Keratinocyte (primary cell): ENCODE measurements at regions not wholly inside any gene's neighbourhood (a gene's known extent, or its start where the extent isn't known, plus 50 kb on each side); places are given as distances from the start of the nearest gene placed in this dataset.

ENCODE experiments used
- DNase-seq: peaks from one replicate; pipeline ENCODE4 v3.0.0-alpha.2; 2011; ENCODE audit warnings: low read depth, missing footprints, low spot score
- FAIRE-seq: peaks from 2 replicates; lab custom pipeline; 2011; peaks lifted over from hg19 to GRCh38; lab: Jason Lieb, UNC
- H2AFZ ChIP-seq: 2 replicates; pipeline ENCODE4 v1.6.0; 2012; ENCODE audit warnings: low read length, control low read depth, inconsistent platforms; ENCODE audit not compliant: control insufficient read depth
- H3K27ac ChIP-seq: 2 replicates; pipeline ENCODE4 v1.5.1; 2011; ENCODE audit warnings: low read length; ENCODE audit not compliant: control insufficient read depth, insufficient read depth
- H3K27me3 ChIP-seq: 3 replicates; pipeline ENCODE4 v1.6.0; 2011; ENCODE audit warnings: low read length; ENCODE audit not compliant: control insufficient read depth, insufficient read depth; ENCODE audit errors: extremely low read depth
- H3K36me3 ChIP-seq, 2 experiments: 2 replicates in 1 of 2; 3 replicates in 1 of 2; pipeline ENCODE4 v1.5.1; 2011; ENCODE audit warnings: low read length in 2 of 2, mild to moderate bottlenecking in 1 of 2; ENCODE audit not compliant: control insufficient read depth in 2 of 2, insufficient read depth in 2 of 2; ENCODE audit errors: extremely low read depth in 1 of 2
- H3K4me1 ChIP-seq: 3 replicates; pipeline ENCODE4 v1.5.1; 2011; ENCODE audit warnings: low read length; ENCODE audit not compliant: control insufficient read depth, insufficient read depth; ENCODE audit errors: extremely low read depth
- H3K4me2 ChIP-seq: 3 replicates; pipeline ENCODE4 v1.6.0; 2011; ENCODE audit warnings: low read depth, low read length; ENCODE audit not compliant: control insufficient read depth, insufficient read depth; ENCODE audit errors: extremely low read depth
- H3K4me3 ChIP-seq, 3 experiments: fragments of 200-600 bp in 1 of 3; sonication (generic) in 1 of 3; 2 replicates in 2 of 3; 3 replicates in 1 of 3; pipeline ENCODE4 v1.5.1; 2011 to 2016; ENCODE audit warnings: low read length in 3 of 3, mild to moderate bottlenecking in 3 of 3, control low read depth in 2 of 3, inconsistent platforms in 1 of 3, low read depth in 1 of 3, mixed read lengths in 1 of 3, mixed run types in 1 of 3, moderate library complexity in 1 of 3; ENCODE audit not compliant: control insufficient read depth in 2 of 3, insufficient read depth in 2 of 3; ENCODE audit errors: extremely low read depth in 1 of 3
- H3K79me2 ChIP-seq: 2 replicates; pipeline ENCODE4 v1.6.0; 2012; ENCODE audit warnings: low read length; ENCODE audit not compliant: control insufficient read depth, insufficient read depth
- H3K9ac ChIP-seq: 3 replicates; pipeline ENCODE4 v1.6.0; 2011; ENCODE audit warnings: low read length; ENCODE audit not compliant: control insufficient read depth, insufficient read depth; ENCODE audit errors: extremely low read depth
- H3K9me1 ChIP-seq: 3 replicates; pipeline ENCODE4 v1.6.0; 2011; ENCODE audit warnings: low read length; ENCODE audit not compliant: control insufficient read depth, insufficient read depth; ENCODE audit errors: extremely low read depth
- H3K9me3 ChIP-seq: 2 replicates; pipeline ENCODE4 v1.5.1; 2012; ENCODE audit warnings: low read depth, low read length; ENCODE audit not compliant: control insufficient read depth
- H4K20me1 ChIP-seq: 3 replicates; pipeline ENCODE4 v1.6.0; 2011; ENCODE audit warnings: low read length; ENCODE audit not compliant: control insufficient read depth, insufficient read depth; ENCODE audit errors: extremely low read depth
- CTCF ChIP-seq, 3 experiments: IDR thresholded peaks in 1 of 3; conservative IDR thresholded peaks in 1 of 3; optimal IDR thresholded peaks in 1 of 3; 2 replicates in 2 of 3; 3 replicates in 1 of 3; pipeline versions ENCODE3 to v1.5.1; 2011; ENCODE audit warnings: low read length in 3 of 3, mild to moderate bottlenecking in 3 of 3, moderate library complexity in 2 of 3, control low read depth in 1 of 3, inconsistent platforms in 1 of 3; ENCODE audit not compliant: insufficient read depth in 2 of 3; ENCODE audit errors: extremely low read depth in 1 of 3
- EZH2 ChIP-seq: IDR thresholded peaks from one replicate; pipeline ENCODE4 v1.6.1; 2012; ENCODE audit warnings: inconsistent platforms, mild to moderate bottlenecking, low read length, moderate library complexity
- dilution Hi-C: fragments of 300-500 bp; cut with MboI; formaldehyde crosslinking; loops from one replicate; pipeline ENCODE4 v1.7.0; 2020; ENCODE audit warnings: low sequenced_read_pairs; ENCODE audit not compliant: extremely low pct_ligation_motif_present

DNA sequence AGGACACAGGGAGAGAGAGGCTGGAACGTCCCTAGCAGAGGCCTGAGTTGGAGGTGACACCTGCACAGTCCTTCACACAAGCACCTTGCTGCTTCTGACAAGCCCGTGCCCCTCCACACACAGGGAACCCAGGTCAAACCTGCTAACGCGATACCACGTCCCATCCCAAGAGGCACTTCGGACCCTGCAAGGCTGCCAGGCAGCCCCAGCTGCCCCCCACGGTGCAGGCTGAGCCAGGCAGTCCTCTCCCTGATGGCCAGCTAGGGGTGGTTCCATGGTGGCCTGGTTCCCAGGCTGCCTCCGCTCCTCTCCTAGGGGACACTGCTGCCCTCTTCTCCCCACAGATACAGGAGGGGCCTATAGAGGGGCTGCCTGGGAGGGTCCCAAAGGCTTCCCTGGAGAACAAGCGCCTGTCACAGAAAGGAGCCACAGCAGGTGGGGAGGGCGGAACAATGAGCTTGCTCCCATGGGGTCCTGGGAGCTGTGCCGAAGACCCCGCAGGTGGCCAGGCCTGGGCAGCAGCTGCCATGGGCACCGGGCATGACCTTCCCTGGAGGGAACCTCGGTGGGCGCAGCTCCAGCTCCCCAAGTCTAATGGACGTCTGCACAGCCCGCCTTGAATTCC, 434.2 kb upstream of the MYT1L start:
- no peak overlapping the region for H3K9ac ChIP-seq

GRCh38 chr2:2764739-2765138, 433.7 kb upstream of the MYT1L start:
- H3K27ac ChIP-seq, result no peak overlapping the region
- no peak overlapping the region for H3K4me2 ChIP-seq
- FAIRE-seq, result no peak
- TF ChIP-seq EZH2 (no peak), CTCF (optimal IDR thresholded peaks at IDR 0.05 in 1 of 3, IDR thresholded peaks at IDR 0.05 in 1 of 3, conservative IDR thresholded peaks at IDR 0.05 in 1 of 3; ENCODE audit: extremely low read depth in 1 of 3, insufficient read depth in 2 of 3, low read length in 3 of 3) (no peak)
- no peaks in the 10 kb centered on the region for H3K79me2 ChIP-seq
- no peak overlapping the region for H2AFZ ChIP-seq
- peaks cover 20% of the 10 kb centered on the region for H3K4me1 ChIP-seq
- H3K4me3 ChIP-seq, result no peak overlapping the region
- H3K9me1 ChIP-seq, result no peaks in the 10 kb centered on the region
- no peaks in the 10 kb centered on the region for H3K36me3 ChIP-seq
- H3K27me3 ChIP-seq, result no peaks in the 10 kb centered on the region
- no peaks in the 10 kb centered on the region for H3K9me3 ChIP-seq
- no peak for DNase-seq
- H4K20me1 ChIP-seq, result no peaks in the 10 kb centered on the region
- no peak overlapping the region for H3K9ac ChIP-seq
- dilution Hi-C loops, result no loop called here

More for the DNA sequence above, 434.2 kb upstream of the MYT1L start:
- TF ChIP-seq EZH2 (no peak), CTCF (optimal IDR thresholded peaks at IDR 0.05 in 1 of 3, IDR thresholded peaks at IDR 0.05 in 1 of 3, conservative IDR thresholded peaks at IDR 0.05 in 1 of 3; ENCODE audit: extremely low read depth in 1 of 3, insufficient read depth in 2 of 3, low read length in 3 of 3) (no peak)
- H2AFZ ChIP-seq, result no peak overlapping the region
- no peak for FAIRE-seq
- dilution Hi-C loops, result no loop called here
- H3K79me2 ChIP-seq, result no peaks in the 10 kb centered on the region
- no peak overlapping the region for H3K27ac ChIP-seq
- H3K9me3 ChIP-seq, result no peaks in the 10 kb centered on the region
- no peak overlapping the region for H3K4me3 ChIP-seq
- H3K36me3 ChIP-seq, result no peaks in the 10 kb centered on the region
- H3K9me1 ChIP-seq, result no peaks in the 10 kb centered on the region
- no peak overlapping the region for H3K4me2 ChIP-seq
- H3K4me1 ChIP-seq, result peaks cover 20% of the 10 kb centered on the region
- H3K27me3 ChIP-seq, result no peaks in the 10 kb centered on the region
- DNase-seq, result no peak
- no peaks in the 10 kb centered on the region for H4K20me1 ChIP-seq
